ENCODE measurements at regions not wholly inside any gene's neighbourhood (a gene's known extent, or its start where the extent isn't known, plus 50 kb on each side); places are given as distances from the start of the nearest gene placed in this dataset.
A peak's percentile ranks its signal among the peaks of the same experiment; 100 is the strongest.

GRCh38 chr1:232462213-232462612 is 167.7 kb downstream of the SIPA1L2 start:
- H3K27me3 ChIP-seq: no peaks in the 10 kb centered on the region
- H3K4me1 ChIP-seq: no peaks in the 10 kb centered on the region; the same call in 1 of the 2 replicates
- H3K36me3 ChIP-seq: no peaks in the 10 kb centered on the region
- no peak overlapping the region for H3K4me3 ChIP-seq (ENCODE audit: low read depth, low read length)
- peak; percentile 29 for DNase-seq
- TF ChIP-seq CTCF (IDR thresholded peaks at IDR 0.05; ENCODE audit: low read depth, low read length): no peak
- H3K9me3 ChIP-seq: no peaks in the 10 kb centered on the region

DNA sequence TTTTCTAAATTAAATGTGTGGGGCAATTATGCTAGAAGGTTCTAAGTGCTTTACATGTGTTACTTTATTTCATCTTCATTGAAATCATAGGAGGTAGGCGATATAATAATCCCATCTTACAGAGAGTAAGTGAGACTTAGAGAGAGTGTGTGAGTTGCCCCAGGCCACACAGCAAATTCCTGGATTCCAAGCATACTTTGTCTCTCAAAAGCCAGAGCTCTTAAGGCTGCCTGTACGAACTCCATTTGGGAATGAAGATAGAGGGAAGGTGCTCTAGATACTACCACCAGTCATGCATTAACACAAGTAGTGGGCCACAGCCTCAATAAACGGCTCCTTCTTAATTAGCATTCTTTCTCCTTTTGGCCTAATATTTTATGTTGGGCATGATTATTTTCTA is 170.1 kb downstream of the SIPA1L2 start:
- Histone ChIP-seq H3K36me3 (no peaks in the 10 kb centered on the region), H3K4me3 (ENCODE audit: low read depth, low read length) (no peak overlapping the region), H3K9me3 (no peaks in the 10 kb centered on the region), H3K4me1 (no peaks in the 10 kb centered on the region; the same call in 1 of the 2 replicates), H3K27me3 (no peaks in the 10 kb centered on the region)
- DNase-seq: no peak
- no peak for TF ChIP-seq CTCF (IDR thresholded peaks at IDR 0.05; ENCODE audit: low read depth, low read length)

- no peak for DNase-seq
- Histone ChIP-seq H3K36me3 (no peaks in the 10 kb centered on the region), H3K4me3 (ENCODE audit: low read depth, low read length) (no peak overlapping the region), H3K9me3 (no peaks in the 10 kb centered on the region), H3K27me3 (no peaks in the 10 kb centered on the region), H3K4me1 (peaks cover 3% of the 10 kb centered on the region)
- no peak for TF ChIP-seq CTCF (IDR thresholded peaks at IDR 0.05; ENCODE audit: low read depth, low read length)
These were observed 170.8 kb downstream of the SIPA1L2 start for GRCh38 chr1:232459087-232459486.

- DNase-seq: no peak
- TF ChIP-seq CTCF (IDR thresholded peaks at IDR 0.05; ENCODE audit: low read depth, low read length): no peak
- no peaks in the 10 kb centered on the region for H3K36me3 ChIP-seq
- H3K9me3 ChIP-seq: no peaks in the 10 kb centered on the region
- H3K27me3 ChIP-seq: no peaks in the 10 kb centered on the region
- no peak overlapping the region for H3K4me3 ChIP-seq (ENCODE audit: low read depth, low read length)
- H3K4me1 ChIP-seq: peaks cover 6% of the 10 kb centered on the region; the same call in 1 of the 2 replicates
These were observed 172.3 kb downstream of the SIPA1L2 start for GRCh38 chr1:232457595-232457994.

GRCh38 chr1:232456714-232457113 is 173.2 kb downstream of the SIPA1L2 start:
- no peak for TF ChIP-seq CTCF (IDR thresholded peaks at IDR 0.05; ENCODE audit: low read depth, low read length)

GRCh38 chr1:232454227-232454886 is 175.6 kb downstream of the SIPA1L2 start:
- no peak overlapping the region for H3K4me3 ChIP-seq (ENCODE audit: low read depth, low read length)
- H3K36me3 ChIP-seq: no peaks in the 10 kb centered on the region
- no peak for DNase-seq
- TF ChIP-seq CTCF (IDR thresholded peaks at IDR 0.05; ENCODE audit: low read depth, low read length): no peak
- H3K27me3 ChIP-seq: no peaks in the 10 kb centered on the region
- peaks cover 6% of the 10 kb centered on the region; the same call in 1 of the 2 replicates for H3K4me1 ChIP-seq
- no peaks in the 10 kb centered on the region for H3K9me3 ChIP-seq

More at GRCh38 chr1:232456714-232457113, 173.2 kb downstream of the SIPA1L2 start:
- H3K36me3 ChIP-seq: no peaks in the 10 kb centered on the region
- no peaks in the 10 kb centered on the region for H3K9me3 ChIP-seq
- no peak overlapping the region for H3K4me3 ChIP-seq (ENCODE audit: low read depth, low read length)
- peaks cover 6% of the 10 kb centered on the region; the same call in 1 of the 2 replicates for H3K4me1 ChIP-seq
- DNase-seq: no peak
- no peaks in the 10 kb centered on the region for H3K27me3 ChIP-seq
